Omental fat pad (tissue), 3 donors: ENCODE measurements at regions not wholly inside any gene's neighbourhood (a gene's known extent, or its start where the extent isn't known, plus 50 kb on each side); places are given as distances from the start of the nearest gene placed in this dataset.

Experiments used
- ATAC-seq: fragments of 150-250 bp; one replicate; pipeline ENCODE4 v1.9.1; 2016; ENCODE audit warnings: mild to moderate bottlenecking, moderate library complexity; ENCODE audit not compliant: low FRiP score
- DNase-seq: peaks from one replicate; pipeline ENCODE4 v3.0.0-alpha.2; 2019; ENCODE audit warnings: low spot score
- TF ChIP-seq, protein P1 (sequence below), 3 donors: fragments of 450-650 bp; IDR thresholded peaks; one replicate each; pipeline ENCODE4 v1.5.1; 2016 to 2017; ENCODE audit warnings: antibody characterized with exemption in 3 of 3, mild to moderate bottlenecking in 3 of 3, moderate library complexity in 2 of 3

DNA sequence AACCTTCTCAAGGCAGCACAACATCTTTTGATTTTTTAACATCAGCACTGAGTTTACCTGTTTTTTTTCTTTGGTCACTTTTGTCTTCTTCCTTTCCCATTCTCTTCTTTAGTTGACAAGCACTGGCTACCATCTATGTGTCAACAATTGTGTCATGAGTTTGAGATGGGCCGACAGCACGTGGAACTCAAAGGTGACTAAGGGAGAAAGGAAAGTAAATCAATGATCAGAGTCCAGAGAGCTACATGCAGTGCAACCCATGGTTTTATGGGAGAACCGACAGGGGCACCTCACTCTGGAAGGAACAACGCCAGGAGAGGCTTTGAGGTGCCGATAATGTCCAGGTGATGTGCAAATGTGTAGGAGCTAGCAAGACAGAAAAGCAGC lies 755.5 kb downstream of the RNF144A start:
- no peak for DNase-seq
- no peak for ATAC-seq
- TF ChIP-seq, protein P1, sequence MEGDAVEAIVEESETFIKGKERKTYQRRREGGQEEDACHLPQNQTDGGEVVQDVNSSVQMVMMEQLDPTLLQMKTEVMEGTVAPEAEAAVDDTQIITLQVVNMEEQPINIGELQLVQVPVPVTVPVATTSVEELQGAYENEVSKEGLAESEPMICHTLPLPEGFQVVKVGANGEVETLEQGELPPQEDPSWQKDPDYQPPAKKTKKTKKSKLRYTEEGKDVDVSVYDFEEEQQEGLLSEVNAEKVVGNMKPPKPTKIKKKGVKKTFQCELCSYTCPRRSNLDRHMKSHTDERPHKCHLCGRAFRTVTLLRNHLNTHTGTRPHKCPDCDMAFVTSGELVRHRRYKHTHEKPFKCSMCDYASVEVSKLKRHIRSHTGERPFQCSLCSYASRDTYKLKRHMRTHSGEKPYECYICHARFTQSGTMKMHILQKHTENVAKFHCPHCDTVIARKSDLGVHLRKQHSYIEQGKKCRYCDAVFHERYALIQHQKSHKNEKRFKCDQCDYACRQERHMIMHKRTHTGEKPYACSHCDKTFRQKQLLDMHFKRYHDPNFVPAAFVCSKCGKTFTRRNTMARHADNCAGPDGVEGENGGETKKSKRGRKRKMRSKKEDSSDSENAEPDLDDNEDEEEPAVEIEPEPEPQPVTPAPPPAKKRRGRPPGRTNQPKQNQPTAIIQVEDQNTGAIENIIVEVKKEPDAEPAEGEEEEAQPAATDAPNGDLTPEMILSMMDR (IDR thresholded peaks at IDR 0.05), result no peak

DNA sequence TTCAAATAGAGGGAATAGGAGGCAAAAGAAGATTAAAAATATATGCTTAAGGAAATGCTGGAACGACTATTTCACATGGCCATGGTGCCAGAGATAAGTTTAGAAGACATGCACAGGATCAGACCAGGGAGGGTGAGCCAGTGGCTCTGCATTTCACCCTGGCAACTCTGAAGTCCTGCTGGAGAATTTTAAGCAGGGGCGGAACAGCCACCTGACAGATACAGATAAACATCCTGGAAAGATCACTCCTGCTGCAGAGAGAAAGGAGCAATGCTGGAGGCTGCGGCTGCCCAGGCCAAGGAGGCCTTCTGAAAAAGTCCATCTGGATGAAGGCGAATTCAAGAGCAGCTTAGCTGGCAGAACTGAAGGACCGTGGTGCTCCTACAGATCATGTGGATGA lies 755.9 kb downstream of the RNF144A start:
- ATAC-seq, result no peak
- TF ChIP-seq, protein P1 (IDR thresholded peaks at IDR 0.05), result no peak
- no peak for DNase-seq

DNA sequence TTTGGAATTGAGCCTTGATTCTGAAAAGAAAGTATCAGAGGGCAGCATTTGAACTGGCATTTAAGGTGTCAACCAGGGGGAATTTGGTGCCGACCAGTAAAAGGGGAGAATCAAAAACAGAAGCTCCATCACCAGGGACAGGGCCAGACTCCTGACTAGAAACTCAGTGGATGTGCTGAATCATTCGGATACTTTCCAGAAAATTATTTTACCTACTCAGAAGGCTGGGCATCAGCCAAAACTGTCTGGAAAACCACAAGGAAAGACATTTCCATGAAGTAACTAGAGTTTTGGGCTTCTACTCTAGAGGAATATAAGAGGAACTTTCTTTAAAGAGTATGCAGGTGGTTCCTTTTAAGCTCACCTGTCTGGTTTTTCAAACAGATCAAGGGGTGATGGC lies 756.6 kb downstream of the RNF144A start:
- ATAC-seq, result no peak

DNA sequence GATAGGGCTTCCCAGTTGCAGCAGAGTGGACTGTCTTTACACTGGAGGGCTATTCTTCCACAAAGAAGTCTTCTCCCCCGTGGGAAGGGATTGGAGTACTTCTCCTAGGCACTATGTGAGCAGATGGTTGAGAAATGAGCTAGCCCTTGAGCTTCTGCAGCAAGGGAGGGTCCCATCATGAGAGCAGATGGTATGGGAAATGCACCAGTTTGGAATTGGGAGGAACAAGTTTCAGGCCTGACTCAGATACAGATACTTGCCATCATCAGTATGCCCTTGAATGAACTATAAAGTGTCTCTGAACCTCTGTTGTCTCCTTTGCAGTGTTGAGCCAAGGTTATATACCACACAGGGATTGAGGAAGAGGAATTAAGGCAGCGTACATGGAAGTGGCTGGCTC lies 757.4 kb downstream of the RNF144A start:
- TF ChIP-seq, protein P1 (IDR thresholded peaks at IDR 0.05), result no peak
- no peak for DNase-seq
- ATAC-seq, result no peak

More for the DNA sequence above, 756.6 kb downstream of the RNF144A start:
- TF ChIP-seq, protein P1 (IDR thresholded peaks at IDR 0.05), result no peak
- no peak for DNase-seq

GRCh38 chr2:7676714-7677113 lies 759.5 kb downstream of the RNF144A start:
- TF ChIP-seq, protein P1 (IDR thresholded peaks at IDR 0.05), result no peak
- DNase-seq, result no peak

GRCh38 chr2:7681881-7682461 lies 764.8 kb downstream of the RNF144A start:
- no peak for DNase-seq
- no peak for ATAC-seq
- TF ChIP-seq, protein P1 (IDR thresholded peaks at IDR 0.05), result no peak

More at GRCh38 chr2:7676714-7677113, 759.5 kb downstream of the RNF144A start:
- no peak for ATAC-seq

DNA sequence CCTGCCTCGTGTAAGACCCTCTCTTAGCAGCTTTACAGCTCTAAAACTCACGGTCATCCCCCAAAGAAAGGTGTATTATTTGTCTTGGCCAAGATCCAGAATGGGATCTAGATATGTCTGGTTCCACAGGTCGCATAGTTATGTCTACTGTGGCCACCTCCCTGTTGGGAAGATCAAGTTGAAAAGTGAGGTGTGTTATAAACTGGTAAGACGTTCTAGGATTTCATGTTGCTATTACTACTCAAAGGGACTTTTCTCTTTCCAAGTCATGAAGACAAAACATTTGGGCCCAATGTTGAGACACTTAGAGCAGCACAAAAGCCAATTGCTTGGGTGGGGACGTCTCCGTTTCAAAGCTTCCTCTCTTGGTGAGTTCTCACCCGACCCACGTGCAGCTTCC lies 766.0 kb downstream of the RNF144A start:
- DNase-seq, result no peak
- TF ChIP-seq, protein P1 (IDR thresholded peaks at IDR 0.05), result no peak
- ATAC-seq, result no peak
